ENCODE measurements at regions not wholly inside any gene's neighbourhood (a gene's known extent, or its start where the extent isn't known, plus 50 kb on each side); places are given as distances from the start of the nearest gene placed in this dataset.
A peak's percentile ranks its signal among the peaks of the same experiment; 100 is the strongest.

DNA sequence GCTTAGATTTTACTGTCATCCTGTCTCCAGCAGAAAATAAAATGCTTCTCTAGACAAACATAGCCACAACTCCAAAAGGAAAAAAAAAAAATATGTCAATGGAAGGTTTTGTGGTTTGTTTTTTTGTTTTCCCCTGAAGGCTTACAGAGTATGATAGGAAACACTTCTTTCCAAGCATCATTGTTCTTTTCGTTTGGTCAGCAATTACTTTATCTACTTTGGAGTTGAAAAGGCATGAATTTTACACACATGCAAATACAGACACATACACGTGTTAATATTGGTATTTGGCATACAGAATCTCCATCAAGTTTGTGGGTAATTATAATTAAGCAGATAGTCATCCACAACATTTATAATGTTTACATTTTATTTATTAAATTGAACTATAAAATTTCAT lies 496.9 kb upstream of the MBL2 start:
- no peaks in the 10 kb centered on the region for H3K27me3 ChIP-seq (ENCODE audit: insufficient read depth, low read depth, severe bottlenecking)
- TF ChIP-seq, protein P1, sequence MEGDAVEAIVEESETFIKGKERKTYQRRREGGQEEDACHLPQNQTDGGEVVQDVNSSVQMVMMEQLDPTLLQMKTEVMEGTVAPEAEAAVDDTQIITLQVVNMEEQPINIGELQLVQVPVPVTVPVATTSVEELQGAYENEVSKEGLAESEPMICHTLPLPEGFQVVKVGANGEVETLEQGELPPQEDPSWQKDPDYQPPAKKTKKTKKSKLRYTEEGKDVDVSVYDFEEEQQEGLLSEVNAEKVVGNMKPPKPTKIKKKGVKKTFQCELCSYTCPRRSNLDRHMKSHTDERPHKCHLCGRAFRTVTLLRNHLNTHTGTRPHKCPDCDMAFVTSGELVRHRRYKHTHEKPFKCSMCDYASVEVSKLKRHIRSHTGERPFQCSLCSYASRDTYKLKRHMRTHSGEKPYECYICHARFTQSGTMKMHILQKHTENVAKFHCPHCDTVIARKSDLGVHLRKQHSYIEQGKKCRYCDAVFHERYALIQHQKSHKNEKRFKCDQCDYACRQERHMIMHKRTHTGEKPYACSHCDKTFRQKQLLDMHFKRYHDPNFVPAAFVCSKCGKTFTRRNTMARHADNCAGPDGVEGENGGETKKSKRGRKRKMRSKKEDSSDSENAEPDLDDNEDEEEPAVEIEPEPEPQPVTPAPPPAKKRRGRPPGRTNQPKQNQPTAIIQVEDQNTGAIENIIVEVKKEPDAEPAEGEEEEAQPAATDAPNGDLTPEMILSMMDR (IDR thresholded peaks at IDR 0.05; ENCODE audit: low read depth, low read length), result no peak
- H3K36me3 ChIP-seq, result no peaks in the 10 kb centered on the region
- H3K9me3 ChIP-seq (ENCODE audit: severe bottlenecking), result no peaks in the 10 kb centered on the region
- DNase-seq, result no peak
- H3K27ac ChIP-seq, result no peak overlapping the region
- H3K4me3 ChIP-seq (ENCODE audit: low read depth, low read length), result no peak overlapping the region

DNA sequence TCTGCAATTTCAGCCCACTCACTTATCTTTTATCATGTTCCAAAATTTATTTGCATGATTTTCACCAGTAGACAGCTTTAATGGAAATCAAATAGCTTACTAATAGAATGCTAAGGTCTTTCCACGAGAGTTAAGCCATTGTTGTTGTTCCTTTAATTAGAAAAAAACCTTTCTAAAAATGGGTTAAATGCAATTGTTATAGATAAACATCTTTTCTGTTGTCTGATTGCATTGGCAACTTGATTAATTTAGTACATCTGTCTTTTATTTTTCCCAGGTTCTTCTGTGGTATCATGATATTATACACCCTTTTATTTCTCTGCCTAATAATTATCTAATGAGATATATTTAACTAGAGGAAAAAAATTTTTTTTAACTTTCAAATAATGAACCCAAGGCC lies 487.6 kb upstream of the MBL2 start:
- no peaks in the 10 kb centered on the region for H3K27me3 ChIP-seq (ENCODE audit: insufficient read depth, low read depth, severe bottlenecking)
- no peak for DNase-seq

DNA sequence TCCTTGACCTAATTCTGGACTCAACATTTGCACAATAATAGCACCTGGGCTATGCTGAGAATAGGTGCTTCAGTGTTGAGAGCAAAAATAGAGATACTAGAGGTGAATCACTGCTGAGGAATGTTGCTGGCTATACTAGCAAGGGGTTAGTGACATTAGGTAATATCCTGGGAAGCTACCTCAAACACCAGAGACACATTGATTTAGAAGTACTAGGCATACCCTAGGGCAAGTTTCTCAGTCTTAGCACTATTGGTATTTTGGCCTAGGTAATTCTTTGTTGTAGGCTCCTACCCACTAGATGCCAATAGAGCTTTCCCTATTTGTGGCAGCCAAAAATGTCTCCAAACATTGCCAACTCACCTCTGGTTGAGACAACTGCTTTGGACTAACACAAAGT lies 484.0 kb upstream of the MBL2 start:
- Histone ChIP-seq H3K36me3 (no peaks in the 10 kb centered on the region), H3K27me3 (ENCODE audit: insufficient read depth, low read depth, severe bottlenecking) (no peaks in the 10 kb centered on the region), H3K9me3 (ENCODE audit: severe bottlenecking) (no peaks in the 10 kb centered on the region), H3K4me3 (ENCODE audit: low read depth, low read length) (no peak overlapping the region), H3K27ac (no peak overlapping the region)
- DNase-seq, result no peak
- TF ChIP-seq, protein P1 (IDR thresholded peaks at IDR 0.05; ENCODE audit: low read depth, low read length), result no peak

More for the DNA sequence above, 487.6 kb upstream of the MBL2 start:
- Histone ChIP-seq H3K27ac (no peak overlapping the region), H3K4me3 (ENCODE audit: low read depth, low read length) (no peak overlapping the region), H3K9me3 (ENCODE audit: severe bottlenecking) (no peaks in the 10 kb centered on the region), H3K36me3 (no peaks in the 10 kb centered on the region)
- TF ChIP-seq, protein P1 (IDR thresholded peaks at IDR 0.05; ENCODE audit: low read depth, low read length), result no peak

DNA sequence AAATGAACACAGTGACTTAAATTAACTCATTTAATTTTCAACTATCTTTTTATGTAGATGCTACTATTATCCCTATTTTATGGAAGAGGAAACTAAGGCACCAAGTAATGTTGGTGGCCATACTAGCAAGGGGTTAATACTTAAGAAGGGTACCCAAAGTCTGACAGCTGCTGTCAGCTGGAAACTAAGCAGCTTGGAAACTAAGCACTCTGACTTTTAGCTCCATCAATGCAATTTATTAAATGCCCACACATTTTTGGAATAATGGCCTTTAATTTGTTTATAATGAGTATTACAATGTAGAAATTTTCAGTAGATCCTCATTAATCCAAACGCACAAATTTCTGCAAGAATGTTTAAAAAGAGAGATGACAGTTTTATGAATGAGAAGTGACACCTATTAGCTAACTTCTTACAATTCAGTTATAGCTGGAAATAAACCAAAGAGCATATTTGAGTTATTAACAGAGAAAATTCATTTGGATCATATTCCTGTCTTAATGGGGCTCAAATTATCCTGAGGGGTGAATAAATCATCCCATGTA lies 483.1 kb upstream of the MBL2 start:
- no peak for DNase-seq
- H3K4me3 ChIP-seq (ENCODE audit: low read depth, low read length), result no peak overlapping the region
- H3K27ac ChIP-seq, result no peak overlapping the region
- TF ChIP-seq, protein P1 (IDR thresholded peaks at IDR 0.05; ENCODE audit: low read depth, low read length), result no peak
- H3K27me3 ChIP-seq (ENCODE audit: insufficient read depth, low read depth, severe bottlenecking), result no peaks in the 10 kb centered on the region
- no peaks in the 10 kb centered on the region for H3K36me3 ChIP-seq
- no peaks in the 10 kb centered on the region for H3K9me3 ChIP-seq (ENCODE audit: severe bottlenecking)

DNA sequence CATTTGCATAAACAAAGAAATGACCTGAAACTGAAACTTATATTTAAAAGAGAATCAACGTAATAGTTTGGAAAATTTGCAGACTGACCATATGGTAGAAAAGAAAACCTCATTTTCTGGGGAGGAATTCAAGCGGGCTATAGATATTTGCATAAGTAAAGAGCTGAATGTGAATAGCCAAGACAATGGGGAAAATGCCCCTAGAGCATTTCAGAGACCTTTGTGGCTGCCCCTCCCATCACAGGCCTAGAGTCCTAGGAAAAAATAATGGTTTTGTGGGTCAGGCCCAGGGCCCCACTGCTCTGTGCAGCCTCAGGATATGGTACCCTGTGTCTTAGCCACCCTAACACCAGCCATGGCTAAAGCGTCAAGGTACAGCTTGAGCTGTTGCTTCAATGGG lies 480.6 kb upstream of the MBL2 start:
- no peaks in the 10 kb centered on the region for H3K27me3 ChIP-seq (ENCODE audit: insufficient read depth, low read depth, severe bottlenecking)
- no peak overlapping the region for H3K27ac ChIP-seq
- H3K9me3 ChIP-seq (ENCODE audit: severe bottlenecking), result no peaks in the 10 kb centered on the region
- TF ChIP-seq, protein P1 (IDR thresholded peaks at IDR 0.05; ENCODE audit: low read depth, low read length), result no peak
- H3K4me3 ChIP-seq (ENCODE audit: low read depth, low read length), result no peak overlapping the region
- no peak for DNase-seq
- no peaks in the 10 kb centered on the region for H3K36me3 ChIP-seq

DNA sequence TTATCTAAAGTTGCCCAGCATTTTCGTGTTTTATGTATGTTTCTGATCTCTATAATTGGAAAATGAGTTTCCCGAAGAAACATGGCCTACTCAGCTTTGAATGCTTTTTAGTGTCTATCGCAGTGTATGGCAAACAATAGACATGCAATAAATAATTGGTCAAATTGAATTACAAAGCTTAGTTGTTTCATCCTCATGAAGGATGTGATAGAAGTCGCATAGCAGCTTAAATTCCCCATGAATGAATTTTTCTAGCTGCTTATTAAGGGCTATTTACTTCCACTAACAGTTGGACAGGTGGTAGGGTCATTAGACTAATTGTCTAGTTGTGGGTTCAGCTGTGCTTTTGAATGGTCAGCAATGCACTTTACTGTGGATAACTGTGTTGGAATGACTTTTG lies 467.3 kb upstream of the MBL2 start:
- H3K27ac ChIP-seq, result peak overlapping the region; percentile 19; the same call in 1 of the 2 replicates
- no peaks in the 10 kb centered on the region for H3K36me3 ChIP-seq
- H3K27me3 ChIP-seq (ENCODE audit: insufficient read depth, low read depth, severe bottlenecking), result no peaks in the 10 kb centered on the region
- TF ChIP-seq, protein P1 (IDR thresholded peaks at IDR 0.05; ENCODE audit: low read depth, low read length), result no peak
- H3K4me3 ChIP-seq (ENCODE audit: low read depth, low read length), result no peak overlapping the region
- no peaks in the 10 kb centered on the region for H3K9me3 ChIP-seq (ENCODE audit: severe bottlenecking)
- DNase-seq, result peak; percentile 14

All from WERI-Rb-1 (cell line).